ENCODE measurements at regions not wholly inside any gene's neighbourhood (a gene's known extent, or its start where the extent isn't known, plus 50 kb on each side); places are given as distances from the start of the nearest gene placed in this dataset.

- TF ChIP-seq POLR2A (IDR thresholded peaks at IDR 0.05; ENCODE audit: low read depth, low read length), result no peak
- no peak for FAIRE-seq
- no peak for DNase-seq (ENCODE audit: insufficient read length, low spot score)
Observed at GRCh38 chr2:9772035-9772998, 71.0 kb upstream of the TAF1B start.

- FAIRE-seq (no peak), DNase-seq (ENCODE audit: insufficient read length, low spot score) (no peak)
- no peak for TF ChIP-seq POLR2A (IDR thresholded peaks at IDR 0.05; ENCODE audit: low read depth, low read length)
Observed at GRCh38 chr2:9772999-9773902, 70.0 kb upstream of the TAF1B start.

GRCh38 chr2:9773903-9774239 lies 69.4 kb upstream of the TAF1B start:
- TF ChIP-seq POLR2A (IDR thresholded peaks at IDR 0.05; ENCODE audit: low read depth, low read length), result no peak
- FAIRE-seq, result no peak
- no peak for DNase-seq (ENCODE audit: insufficient read length, low spot score)

- FAIRE-seq, result no peak
- no peak for DNase-seq (ENCODE audit: insufficient read length, low spot score)
- TF ChIP-seq POLR2A (IDR thresholded peaks at IDR 0.05; ENCODE audit: low read depth, low read length), result no peak
Observed at GRCh38 chr2:9774266-9774665, 69.0 kb upstream of the TAF1B start.

- no peak for FAIRE-seq
- TF ChIP-seq POLR2A (IDR thresholded peaks at IDR 0.05; ENCODE audit: low read depth, low read length), result no peak
Observed at GRCh38 chr2:9775351-9775750, 67.9 kb upstream of the TAF1B start.

GRCh38 chr2:9775999-9776712 lies 67.1 kb upstream of the TAF1B start:
- TF ChIP-seq POLR2A (IDR thresholded peaks at IDR 0.05; ENCODE audit: low read depth, low read length), result no peak
- DNase-seq (ENCODE audit: insufficient read length, low spot score), result no peak
- no peak for FAIRE-seq

More at GRCh38 chr2:9775351-9775750, 67.9 kb upstream of the TAF1B start:
- no peak for DNase-seq (ENCODE audit: insufficient read length, low spot score)

GRCh38 chr2:9777081-9777480 lies 66.2 kb upstream of the TAF1B start:
- TF ChIP-seq POLR2A (IDR thresholded peaks at IDR 0.05; ENCODE audit: low read depth, low read length), result no peak
- DNase-seq (ENCODE audit: insufficient read length, low spot score), result no peak
- no peak for FAIRE-seq

- FAIRE-seq (no peak), DNase-seq (ENCODE audit: insufficient read length, low spot score) (peak; percentile 50)
- TF ChIP-seq POLR2A (IDR thresholded peaks at IDR 0.05; ENCODE audit: low read depth, low read length), result no peak
Observed at GRCh38 chr2:9778012-9778411, 65.3 kb upstream of the TAF1B start.

GRCh38 chr2:9778471-9779316 lies 64.6 kb upstream of the TAF1B start:
- DNase-seq (ENCODE audit: insufficient read length, low spot score) (no peak), FAIRE-seq (no peak)
- TF ChIP-seq POLR2A (IDR thresholded peaks at IDR 0.05; ENCODE audit: low read depth, low read length), result no peak

GRCh38 chr2:9779596-9780264 lies 63.5 kb upstream of the TAF1B start:
- no peak for FAIRE-seq
- no peak for TF ChIP-seq POLR2A (IDR thresholded peaks at IDR 0.05; ENCODE audit: low read depth, low read length)
- no peak for DNase-seq (ENCODE audit: insufficient read length, low spot score)

- FAIRE-seq (no peak), DNase-seq (ENCODE audit: insufficient read length, low spot score) (no peak)
- no peak for TF ChIP-seq POLR2A (IDR thresholded peaks at IDR 0.05; ENCODE audit: low read depth, low read length)
Observed at GRCh38 chr2:9780368-9781130, 62.7 kb upstream of the TAF1B start.

- FAIRE-seq (no peak), DNase-seq (ENCODE audit: insufficient read length, low spot score) (no peak)
- TF ChIP-seq POLR2A (IDR thresholded peaks at IDR 0.05; ENCODE audit: low read depth, low read length), result no peak
Observed at GRCh38 chr2:9781252-9781651, 62.0 kb upstream of the TAF1B start.
